ENCODE measurements at regions not wholly inside any gene's neighbourhood (a gene's known extent, or its start where the extent isn't known, plus 50 kb on each side); places are given as distances from the start of the nearest gene placed in this dataset.

DNA sequence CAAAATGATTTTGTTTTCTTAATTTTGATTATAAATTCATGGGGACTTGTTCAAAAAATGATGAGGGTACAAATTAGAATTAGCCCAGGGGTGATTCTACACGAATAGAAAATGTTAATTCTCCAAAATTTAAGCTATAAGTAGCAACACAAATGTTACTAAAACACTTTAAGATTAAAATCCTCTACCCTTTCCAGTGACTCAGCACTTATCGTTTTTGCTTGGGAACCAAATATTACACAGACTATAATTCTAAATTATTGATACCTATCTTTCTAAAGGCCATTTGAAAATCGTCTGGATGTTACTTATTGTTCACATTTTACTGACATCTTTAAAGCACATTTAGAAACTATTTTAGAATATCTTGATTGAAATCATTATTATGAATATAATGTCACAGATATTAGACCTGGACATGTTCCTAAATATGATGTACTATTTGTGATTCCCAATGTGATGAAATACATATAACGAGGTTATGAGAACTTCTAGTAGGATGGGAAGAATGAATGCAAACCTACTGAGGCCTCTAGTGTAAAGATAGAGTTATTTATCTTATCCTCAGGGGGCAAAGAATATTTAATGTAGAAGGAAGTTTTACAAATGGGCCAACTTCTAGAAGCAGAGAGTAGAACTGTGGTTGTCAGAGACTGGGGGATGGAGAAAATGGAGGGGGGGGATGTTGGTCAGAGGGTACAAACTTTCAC, 132.0 kb upstream of the TP63 start:
- 62 to 69% (median 66%) methylated on average over 4 of the region's 4 CpGs for WGBS, 4 donors
- no peak for DNase-seq
- Histone ChIP-seq H3K9me3 (replicated peaks in 1 of 3) (no peaks in the 10 kb centered on the region), H3K27ac (no peak overlapping the region), H3K27me3 (no peaks in the 10 kb centered on the region), H3K4me1 (replicated peaks in 1 of 2) (no peaks in the 10 kb centered on the region), H3K4me3 (no peak overlapping the region), H3K36me3 (replicated peaks in 1 of 2) (no peaks in the 10 kb centered on the region)
- intact Hi-C loops (cut with DNase I), result no loop called here
- TF ChIP-seq POLR2A (IDR thresholded peaks at IDR 0.05), result no peak
- TF ChIP-seq, protein P1, sequence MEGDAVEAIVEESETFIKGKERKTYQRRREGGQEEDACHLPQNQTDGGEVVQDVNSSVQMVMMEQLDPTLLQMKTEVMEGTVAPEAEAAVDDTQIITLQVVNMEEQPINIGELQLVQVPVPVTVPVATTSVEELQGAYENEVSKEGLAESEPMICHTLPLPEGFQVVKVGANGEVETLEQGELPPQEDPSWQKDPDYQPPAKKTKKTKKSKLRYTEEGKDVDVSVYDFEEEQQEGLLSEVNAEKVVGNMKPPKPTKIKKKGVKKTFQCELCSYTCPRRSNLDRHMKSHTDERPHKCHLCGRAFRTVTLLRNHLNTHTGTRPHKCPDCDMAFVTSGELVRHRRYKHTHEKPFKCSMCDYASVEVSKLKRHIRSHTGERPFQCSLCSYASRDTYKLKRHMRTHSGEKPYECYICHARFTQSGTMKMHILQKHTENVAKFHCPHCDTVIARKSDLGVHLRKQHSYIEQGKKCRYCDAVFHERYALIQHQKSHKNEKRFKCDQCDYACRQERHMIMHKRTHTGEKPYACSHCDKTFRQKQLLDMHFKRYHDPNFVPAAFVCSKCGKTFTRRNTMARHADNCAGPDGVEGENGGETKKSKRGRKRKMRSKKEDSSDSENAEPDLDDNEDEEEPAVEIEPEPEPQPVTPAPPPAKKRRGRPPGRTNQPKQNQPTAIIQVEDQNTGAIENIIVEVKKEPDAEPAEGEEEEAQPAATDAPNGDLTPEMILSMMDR (IDR thresholded peaks at IDR 0.05), result no peak

DNA sequence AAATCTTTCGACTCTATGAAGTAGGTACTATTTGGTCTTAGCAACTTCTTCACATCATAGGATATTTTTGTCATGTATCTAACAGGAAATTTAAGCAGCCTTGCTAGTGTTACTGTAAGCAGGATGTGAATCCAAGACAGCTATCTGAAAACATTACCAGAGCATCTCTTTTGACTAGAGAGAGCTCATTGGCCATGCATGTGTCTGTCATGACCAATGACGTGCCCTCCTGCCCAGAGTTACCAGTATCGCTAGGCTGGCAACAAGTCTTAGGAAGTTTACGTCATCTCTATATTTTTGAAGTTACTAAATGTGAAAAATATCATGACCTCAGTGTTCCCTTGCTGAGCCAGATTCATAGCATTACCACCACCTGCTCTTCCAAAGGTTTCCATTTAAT, 130.9 kb upstream of the TP63 start:
- H3K36me3 ChIP-seq (replicated peaks in 1 of 2), result no peaks in the 10 kb centered on the region
- no peak for TF ChIP-seq POLR2A (IDR thresholded peaks at IDR 0.05)
- TF ChIP-seq, protein P1 (IDR thresholded peaks at IDR 0.05), result no peak
- H3K27me3 ChIP-seq, result no peaks in the 10 kb centered on the region
- no peak overlapping the region for H3K4me3 ChIP-seq
- no peak overlapping the region for H3K27ac ChIP-seq
- H3K9me3 ChIP-seq (replicated peaks in 1 of 3), result no peaks in the 10 kb centered on the region
- no peaks in the 10 kb centered on the region for H3K4me1 ChIP-seq (replicated peaks in 1 of 2)
- 92 to 97% (median 96%) methylated on average over 4 of the region's 4 CpGs for WGBS, 4 donors
- intact Hi-C loops (cut with DNase I), result no loop called here
- DNase-seq, result no peak

DNA sequence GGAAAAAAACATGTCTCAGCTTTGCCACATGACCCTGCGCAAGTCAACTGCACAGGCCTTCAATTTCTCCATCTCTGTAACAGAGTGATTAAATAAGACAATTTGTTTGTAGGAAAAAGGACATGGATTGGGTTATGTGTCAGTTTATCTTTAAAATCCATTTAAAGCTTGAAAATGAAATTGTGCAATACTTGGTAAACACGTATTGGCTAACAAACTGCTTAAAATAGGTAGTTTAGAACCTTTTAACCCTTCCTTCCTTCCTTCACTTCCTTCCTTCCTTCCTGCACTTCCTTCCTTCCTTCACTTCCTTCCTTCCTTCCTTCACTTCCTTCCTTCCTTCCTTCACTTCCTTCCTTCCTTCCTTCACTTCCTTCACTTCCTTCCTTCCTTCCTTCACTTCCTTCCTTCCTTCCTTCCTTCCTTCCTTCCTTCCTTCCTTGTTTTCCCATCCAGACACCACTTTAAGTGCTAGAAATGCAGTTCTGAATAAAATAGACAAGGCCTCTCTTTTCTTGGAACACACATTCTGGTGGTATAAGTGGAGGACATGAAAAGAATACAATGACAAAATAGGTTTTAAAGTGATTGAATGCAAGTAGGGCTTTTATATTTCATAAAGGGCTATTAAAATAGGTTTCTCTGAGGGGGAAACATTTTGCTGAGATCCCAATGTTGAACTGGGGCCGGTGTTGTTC, 130.2 kb upstream of the TP63 start:
- no peak for TF ChIP-seq POLR2A (IDR thresholded peaks at IDR 0.05)
- TF ChIP-seq, protein P1 (IDR thresholded peaks at IDR 0.05), result no peak
- H3K27me3 ChIP-seq, result no peaks in the 10 kb centered on the region
- WGBS, 4 donors, result 42 to 87% (median 67%) methylated on average over 3 of the region's 3 CpGs
- no peak overlapping the region for H3K4me3 ChIP-seq
- no peaks in the 10 kb centered on the region for H3K4me1 ChIP-seq (replicated peaks in 1 of 2)
- no peak overlapping the region for H3K27ac ChIP-seq
- DNase-seq, result no peak
- H3K36me3 ChIP-seq (replicated peaks in 1 of 2), result no peaks in the 10 kb centered on the region
- H3K9me3 ChIP-seq (replicated peaks in 1 of 3), result no peaks in the 10 kb centered on the region
- intact Hi-C loops (cut with DNase I), result no loop called here

DNA sequence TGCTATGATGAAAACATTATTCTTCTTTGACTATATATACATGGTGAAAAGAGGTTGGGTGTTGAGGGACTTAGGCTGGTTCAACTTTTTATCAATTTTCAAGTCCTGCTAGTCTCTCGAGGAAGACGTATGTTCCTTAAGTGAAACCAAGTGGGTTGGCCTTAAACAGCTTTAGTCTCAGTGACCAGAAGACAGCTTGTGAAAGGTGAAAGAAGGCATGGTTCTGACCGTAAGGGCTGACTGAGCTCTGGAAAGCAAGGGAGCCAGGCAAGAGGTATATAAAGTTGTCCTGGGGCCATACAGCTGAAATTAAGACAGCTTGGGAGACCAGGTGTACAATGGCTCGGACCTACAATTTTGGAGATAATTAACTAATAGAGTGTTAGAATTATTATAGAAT, 128.9 kb upstream of the TP63 start:
- no peak for DNase-seq
- Histone ChIP-seq H3K27me3 (no peaks in the 10 kb centered on the region), H3K4me3 (no peak overlapping the region), H3K4me1 (replicated peaks in 1 of 2) (no peaks in the 10 kb centered on the region), H3K9me3 (replicated peaks in 1 of 3) (no peaks in the 10 kb centered on the region), H3K27ac (no peak overlapping the region), H3K36me3 (replicated peaks in 1 of 2) (no peaks in the 10 kb centered on the region)
- intact Hi-C loops (cut with DNase I), result no loop called here
- TF ChIP-seq, protein P1 (IDR thresholded peaks at IDR 0.05), result no peak
- no peak for TF ChIP-seq POLR2A (IDR thresholded peaks at IDR 0.05)
- 79 to 87% (median 83%) methylated on average over 4 of the region's 4 CpGs for WGBS, 4 donors
